Right atrium auricular region (tissue), 2 donors: ENCODE measurements at regions not wholly inside any gene's neighbourhood (a gene's known extent, or its start where the extent isn't known, plus 50 kb on each side); places are given as distances from the start of the nearest gene placed in this dataset.
A peak's percentile ranks its signal among the peaks of the same experiment; 100 is the strongest.

Experiments
- DNase-seq: peaks from one replicate; pipeline ENCODE4 v3.0.0-alpha.2; 2019; ENCODE audit warnings: low spot score
- H3K27ac ChIP-seq, 2 donors: fragments of 200-600 bp; sonication (generic); 1 replicate in 1 of 2; 2 replicates in 1 of 2; pipeline ENCODE4 v1.5.1; 2016 to 2019
- H3K27me3 ChIP-seq, 2 donors: fragments of 200-600 bp; sonication (generic); one replicate each; pipeline versions ENCODE4 v1.5.1 to v1.6.0; 2017 to 2019
- H3K36me3 ChIP-seq: fragments of 200-600 bp; sonication (generic); one replicate; pipeline ENCODE4 v1.5.1; 2016
- H3K4me1 ChIP-seq, 2 donors: fragments of 200-600 bp; sonication (generic); one replicate each; pipeline versions ENCODE4 v1.5.1 to v1.6.0; 2017 to 2019
- H3K4me3 ChIP-seq, 2 donors: fragments of 200-600 bp; sonication (generic); 1 replicate in 1 of 2; 2 replicates in 1 of 2; pipeline ENCODE4 v1.5.1; 2017 to 2019; ENCODE audit warnings: mild to moderate bottlenecking in 1 of 2, moderate library complexity in 1 of 2
- H3K9me3 ChIP-seq, 2 donors: fragments of 200-600 bp; sonication (generic); one replicate each; pipeline ENCODE4 v1.5.1; 2019
- TF ChIP-seq, protein P1 (sequence below), 2 donors: fragments of 200-600 bp; sonication (generic); IDR thresholded peaks; one replicate each; pipeline ENCODE4 v1.5.1; 2019; ENCODE audit warnings: antibody characterized with exemption in 2 of 2

DNA sequence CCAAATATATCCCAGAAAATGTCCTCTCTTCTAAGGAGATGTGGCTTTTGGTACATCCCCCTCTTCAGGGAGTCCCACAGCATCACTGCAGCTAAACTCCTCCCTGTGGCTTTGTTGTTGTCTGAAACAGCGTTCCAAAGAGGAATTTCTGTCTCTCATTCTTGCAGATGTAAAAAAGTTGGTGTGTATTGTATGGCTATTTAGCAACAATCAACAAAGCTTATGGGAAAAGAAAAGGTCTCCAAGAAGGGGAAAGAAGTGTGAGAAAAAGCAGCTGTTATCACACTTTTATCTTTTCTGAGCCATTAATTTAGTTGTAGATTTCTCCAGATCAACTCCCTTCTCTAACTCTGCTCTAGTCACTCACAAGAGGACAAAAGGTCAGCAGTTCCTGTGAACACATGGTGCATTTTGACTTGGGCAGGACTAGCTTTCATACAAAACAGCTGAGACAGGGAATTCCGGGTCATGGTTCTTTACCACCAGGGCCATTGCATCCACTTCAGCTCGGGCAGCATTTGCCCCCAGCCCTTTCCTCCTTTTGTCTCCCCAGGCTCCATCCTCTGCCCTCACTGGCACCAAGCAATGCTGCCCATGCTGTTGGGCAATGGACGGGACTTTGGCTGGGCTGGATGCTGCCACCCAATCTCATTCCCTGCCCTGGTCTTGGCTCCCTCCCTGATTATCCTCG, 184.7 kb downstream of the TMX1 start:
- H3K36me3 ChIP-seq = no peaks in the 10 kb centered on the region
- TF ChIP-seq, protein P1, sequence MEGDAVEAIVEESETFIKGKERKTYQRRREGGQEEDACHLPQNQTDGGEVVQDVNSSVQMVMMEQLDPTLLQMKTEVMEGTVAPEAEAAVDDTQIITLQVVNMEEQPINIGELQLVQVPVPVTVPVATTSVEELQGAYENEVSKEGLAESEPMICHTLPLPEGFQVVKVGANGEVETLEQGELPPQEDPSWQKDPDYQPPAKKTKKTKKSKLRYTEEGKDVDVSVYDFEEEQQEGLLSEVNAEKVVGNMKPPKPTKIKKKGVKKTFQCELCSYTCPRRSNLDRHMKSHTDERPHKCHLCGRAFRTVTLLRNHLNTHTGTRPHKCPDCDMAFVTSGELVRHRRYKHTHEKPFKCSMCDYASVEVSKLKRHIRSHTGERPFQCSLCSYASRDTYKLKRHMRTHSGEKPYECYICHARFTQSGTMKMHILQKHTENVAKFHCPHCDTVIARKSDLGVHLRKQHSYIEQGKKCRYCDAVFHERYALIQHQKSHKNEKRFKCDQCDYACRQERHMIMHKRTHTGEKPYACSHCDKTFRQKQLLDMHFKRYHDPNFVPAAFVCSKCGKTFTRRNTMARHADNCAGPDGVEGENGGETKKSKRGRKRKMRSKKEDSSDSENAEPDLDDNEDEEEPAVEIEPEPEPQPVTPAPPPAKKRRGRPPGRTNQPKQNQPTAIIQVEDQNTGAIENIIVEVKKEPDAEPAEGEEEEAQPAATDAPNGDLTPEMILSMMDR (IDR thresholded peaks at IDR 0.05) = no peak
- H3K27me3 ChIP-seq = no peaks in the 10 kb centered on the region
- peaks cover 0 to 15% of the 10 kb centered on the region in 2 donors for H3K4me1 ChIP-seq
- H3K9me3 ChIP-seq = peaks cover 0 to 4% of the 10 kb centered on the region in 2 donors
- no peak for DNase-seq
- no peak overlapping the region for H3K4me3 ChIP-seq
- peak overlapping the region; percentile 56 to 71 for H3K27ac ChIP-seq

DNA sequence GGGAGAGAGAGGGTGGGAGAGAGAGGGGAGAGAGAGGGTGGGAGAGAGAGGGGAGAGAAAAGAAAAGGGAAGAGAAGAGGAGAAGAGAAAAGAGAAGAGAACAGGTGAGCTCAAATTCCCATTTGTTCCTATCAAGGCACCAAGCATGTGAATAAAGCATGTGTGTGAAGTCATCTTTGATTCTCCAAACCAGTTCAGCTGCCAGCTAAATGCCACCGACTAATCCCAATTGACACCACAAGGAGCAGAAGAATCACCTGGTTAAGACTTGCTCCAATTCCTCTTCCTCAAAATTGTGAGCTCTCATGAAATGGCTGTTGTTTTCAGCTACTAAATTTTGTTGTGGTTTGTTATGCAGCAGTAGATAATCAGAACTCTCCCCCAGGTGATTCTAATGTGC, 188.9 kb downstream of the TMX1 start:
- H3K4me3 ChIP-seq = no peak overlapping the region
- H3K27me3 ChIP-seq = no peaks in the 10 kb centered on the region
- no peaks in the 10 kb centered on the region for H3K9me3 ChIP-seq
- no peak for DNase-seq
- H3K4me1 ChIP-seq = peaks cover 0 to 24% of the 10 kb centered on the region in 2 donors
- no peaks in the 10 kb centered on the region for H3K36me3 ChIP-seq
- no peak overlapping the region for H3K27ac ChIP-seq
- TF ChIP-seq, protein P1 (IDR thresholded peaks at IDR 0.05) = no peak

DNA sequence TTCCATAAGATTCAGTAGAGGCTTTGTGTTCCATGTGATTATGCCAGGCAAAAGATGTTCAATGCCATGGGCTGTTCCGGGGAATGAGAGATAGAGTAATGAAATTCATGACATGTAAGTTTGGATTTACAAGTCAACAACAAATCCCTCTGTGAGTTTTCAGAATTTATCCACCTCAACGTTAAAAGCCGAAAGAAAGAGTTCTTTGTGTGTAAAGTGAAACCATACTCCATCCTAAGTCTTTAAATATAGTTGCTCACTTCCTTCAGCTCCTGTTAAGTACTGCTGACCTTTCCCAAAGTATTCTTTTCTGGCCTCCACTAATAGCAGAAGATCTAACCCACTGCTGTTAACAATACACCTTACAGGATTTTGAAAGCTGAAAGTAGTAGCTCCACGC, 190.0 kb downstream of the TMX1 start:
- no peak for DNase-seq
- no peaks in the 10 kb centered on the region for H3K36me3 ChIP-seq
- H3K9me3 ChIP-seq = no peaks in the 10 kb centered on the region
- H3K4me1 ChIP-seq = peaks cover 0 to 14% of the 10 kb centered on the region in 2 donors
- peak overlapping the region in 1 of 2 donors; percentile 14 for H3K27ac ChIP-seq
- H3K27me3 ChIP-seq = no peaks in the 10 kb centered on the region
- TF ChIP-seq, protein P1 (IDR thresholded peaks at IDR 0.05) = no peak
- H3K4me3 ChIP-seq = no peak overlapping the region

DNA sequence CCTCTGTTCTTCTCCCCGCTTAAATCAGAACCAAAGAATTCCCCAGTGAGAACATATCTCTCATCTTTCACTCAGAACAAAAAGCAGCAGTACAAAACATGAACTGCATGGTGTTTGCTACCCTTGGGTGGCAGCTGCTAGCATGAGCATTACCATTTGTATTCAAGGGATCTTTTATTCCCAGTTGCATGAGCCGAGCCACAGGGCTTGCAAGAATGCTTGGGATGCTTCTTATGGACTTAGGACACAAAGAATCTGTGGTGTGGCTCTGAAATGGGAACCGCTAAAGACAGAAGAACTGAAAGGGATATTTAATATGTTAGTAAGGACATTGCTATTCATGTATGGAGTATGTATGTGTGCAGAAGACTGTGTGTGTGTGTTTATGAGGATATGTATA, 190.6 kb downstream of the TMX1 start:
- DNase-seq = no peak
- no peaks in the 10 kb centered on the region for H3K9me3 ChIP-seq
- TF ChIP-seq, protein P1 (IDR thresholded peaks at IDR 0.05) = no peak
- peaks cover 0 to 12% of the 10 kb centered on the region in 2 donors for H3K4me1 ChIP-seq
- H3K27me3 ChIP-seq = no peaks in the 10 kb centered on the region
- H3K4me3 ChIP-seq = no peak overlapping the region
- no peaks in the 10 kb centered on the region for H3K36me3 ChIP-seq
- H3K27ac ChIP-seq = peak overlapping the region in 1 of 2 donors; percentile 14

DNA sequence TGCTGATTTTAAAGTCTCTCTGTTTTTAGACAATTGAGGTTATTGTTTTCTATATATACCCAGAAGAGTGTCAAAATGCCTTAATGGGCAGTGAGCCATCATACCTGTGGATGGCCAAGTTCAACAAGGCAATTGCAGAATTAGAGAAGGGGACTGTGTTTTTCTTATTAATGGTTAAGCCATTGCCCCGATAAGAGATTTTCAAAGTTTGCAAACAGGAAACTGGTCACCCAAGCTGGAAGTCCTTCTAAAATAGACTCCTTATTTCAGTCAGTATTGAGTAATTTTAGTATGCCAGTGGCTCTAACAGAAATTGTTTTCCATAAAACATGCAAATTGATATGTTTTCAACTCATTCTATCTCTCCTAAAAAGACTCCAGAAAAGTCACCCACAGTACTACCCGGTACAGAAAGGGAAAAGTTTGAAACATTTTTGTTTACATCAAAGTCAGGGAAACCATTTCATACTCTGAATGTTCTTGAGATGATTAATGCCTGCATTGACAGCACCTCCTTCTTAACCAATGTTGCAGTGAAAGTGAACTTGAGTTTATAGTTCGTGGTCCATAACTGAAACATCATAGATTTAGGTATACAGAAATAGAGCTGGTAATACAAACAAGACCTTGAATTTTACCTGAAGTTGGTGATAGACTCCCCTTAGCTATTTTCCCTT, 191.1 kb downstream of the TMX1 start:
- DNase-seq = no peak
- Histone ChIP-seq H3K4me1 (peaks cover 0 to 12% of the 10 kb centered on the region in 2 donors), H3K4me3 (no peak overlapping the region), H3K36me3 (no peaks in the 10 kb centered on the region), H3K27ac (no peak overlapping the region), H3K9me3 (no peaks in the 10 kb centered on the region), H3K27me3 (no peaks in the 10 kb centered on the region)
- TF ChIP-seq, protein P1 (IDR thresholded peaks at IDR 0.05) = no peak
